GM12874 (cell line): ENCODE measurements at regions not wholly inside any gene's neighbourhood (a gene's known extent, or its start where the extent isn't known, plus 50 kb on each side); places are given as distances from the start of the nearest gene placed in this dataset.

ENCODE experiments used
- TF ChIP-seq, protein P1 (sequence below): IDR thresholded peaks from 2 replicates; pipeline ENCODE4 v1.5.1; 2011; ENCODE audit warnings: low read depth, mild to moderate bottlenecking, control low read depth, low read length, moderate library complexity; ENCODE audit not compliant: insufficient read depth

DNA sequence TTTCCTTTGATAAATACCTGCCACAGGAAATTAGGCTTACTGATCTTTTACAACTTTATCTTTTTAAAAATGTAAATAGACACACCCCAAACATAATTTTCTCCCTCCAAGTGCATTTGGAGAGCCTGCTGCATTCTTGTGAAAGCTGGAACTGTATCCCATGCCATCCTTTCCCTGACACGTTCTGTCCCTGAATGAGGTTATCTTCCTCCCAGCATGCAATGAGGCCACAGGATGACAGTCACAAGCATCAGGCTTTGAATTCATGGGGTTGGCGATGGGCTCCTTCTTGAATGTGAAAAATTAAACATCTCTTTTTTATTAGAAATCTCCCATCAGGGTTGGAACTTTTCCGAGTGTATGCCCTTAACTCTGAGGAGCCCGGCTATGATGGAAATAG is 77.8 kb downstream of the CTAGE1 start:
- TF ChIP-seq, protein P1, sequence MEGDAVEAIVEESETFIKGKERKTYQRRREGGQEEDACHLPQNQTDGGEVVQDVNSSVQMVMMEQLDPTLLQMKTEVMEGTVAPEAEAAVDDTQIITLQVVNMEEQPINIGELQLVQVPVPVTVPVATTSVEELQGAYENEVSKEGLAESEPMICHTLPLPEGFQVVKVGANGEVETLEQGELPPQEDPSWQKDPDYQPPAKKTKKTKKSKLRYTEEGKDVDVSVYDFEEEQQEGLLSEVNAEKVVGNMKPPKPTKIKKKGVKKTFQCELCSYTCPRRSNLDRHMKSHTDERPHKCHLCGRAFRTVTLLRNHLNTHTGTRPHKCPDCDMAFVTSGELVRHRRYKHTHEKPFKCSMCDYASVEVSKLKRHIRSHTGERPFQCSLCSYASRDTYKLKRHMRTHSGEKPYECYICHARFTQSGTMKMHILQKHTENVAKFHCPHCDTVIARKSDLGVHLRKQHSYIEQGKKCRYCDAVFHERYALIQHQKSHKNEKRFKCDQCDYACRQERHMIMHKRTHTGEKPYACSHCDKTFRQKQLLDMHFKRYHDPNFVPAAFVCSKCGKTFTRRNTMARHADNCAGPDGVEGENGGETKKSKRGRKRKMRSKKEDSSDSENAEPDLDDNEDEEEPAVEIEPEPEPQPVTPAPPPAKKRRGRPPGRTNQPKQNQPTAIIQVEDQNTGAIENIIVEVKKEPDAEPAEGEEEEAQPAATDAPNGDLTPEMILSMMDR = no peak

- TF ChIP-seq, protein P1 = no peak
These were observed 79.9 kb downstream of the CTAGE1 start for GRCh38 chr18:22337833-22338232.

DNA sequence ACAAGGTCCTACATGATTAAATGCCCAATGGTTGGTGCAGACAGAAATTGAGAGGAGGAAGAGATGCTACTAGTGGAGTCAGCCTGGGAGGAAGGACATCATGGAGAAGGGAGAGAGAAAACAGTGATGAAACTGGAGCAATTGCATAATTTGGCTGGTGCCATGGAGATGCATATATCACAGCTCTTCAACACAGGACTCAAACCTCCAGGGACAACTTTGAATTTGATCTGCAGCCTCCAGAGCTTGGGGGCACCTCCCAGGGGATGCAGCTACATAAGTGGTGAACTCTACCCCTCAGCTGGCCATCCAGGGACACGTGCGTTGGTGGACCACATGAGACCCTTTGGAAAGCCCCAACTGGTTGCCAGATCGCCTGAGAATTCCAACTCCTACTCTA is 80.4 kb downstream of the CTAGE1 start:
- TF ChIP-seq, protein P1 = no peak

GRCh38 chr18:22336406-22336805 is 81.3 kb downstream of the CTAGE1 start:
- TF ChIP-seq, protein P1 = no peak

DNA sequence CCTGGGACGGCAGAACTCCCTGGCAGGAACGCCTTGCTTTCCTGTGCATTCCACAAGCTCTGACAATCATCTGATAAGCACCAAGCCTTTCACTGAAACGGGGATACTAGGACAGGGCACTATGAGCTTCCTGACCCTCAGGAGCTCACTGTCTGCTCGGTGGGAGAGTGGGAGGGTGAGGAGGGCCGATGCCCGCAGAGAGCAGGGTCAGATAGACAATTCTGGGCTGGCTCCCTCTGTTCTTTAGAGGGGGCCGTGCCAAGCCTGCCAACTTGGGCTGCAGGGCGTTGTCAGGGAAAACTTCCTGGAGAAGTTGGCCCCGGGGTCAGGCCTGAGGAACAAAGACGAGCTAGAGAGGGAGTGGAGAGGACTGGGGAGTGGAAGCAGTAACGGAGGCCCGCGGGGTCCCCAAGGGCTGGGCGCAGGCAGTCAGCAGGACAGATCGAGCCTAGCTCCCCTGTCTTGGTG is 82.0 kb downstream of the CTAGE1 start:
- TF ChIP-seq, protein P1 = no peak

DNA sequence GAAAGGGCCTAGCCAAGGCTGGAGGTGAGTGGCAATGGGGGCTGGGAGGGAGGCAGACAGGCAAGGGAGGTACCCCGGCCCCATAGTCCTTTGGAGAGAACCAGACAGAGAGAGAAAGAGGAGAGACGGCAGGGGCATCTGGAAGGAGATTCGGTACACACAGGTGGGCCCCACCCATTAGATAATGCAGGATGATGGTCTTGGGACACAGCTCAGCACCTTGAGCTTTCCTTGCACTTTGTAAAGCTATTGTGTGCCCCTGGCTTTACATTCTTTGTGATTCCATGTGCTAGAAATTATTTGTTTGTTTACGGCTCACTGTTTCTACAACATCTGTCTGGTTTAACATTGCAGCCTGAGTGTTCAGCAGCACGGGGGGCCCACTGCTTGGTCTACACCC is 83.1 kb downstream of the CTAGE1 start:
- TF ChIP-seq, protein P1 = no peak

GRCh38 chr18:22332590-22332989 is 85.1 kb downstream of the CTAGE1 start:
- TF ChIP-seq, protein P1 = peak; percentile 22; the same call in 1 of the 2 replicates
